ENCODE measurements at regions not wholly inside any gene's neighbourhood (a gene's known extent, or its start where the extent isn't known, plus 50 kb on each side); places are given as distances from the start of the nearest gene placed in this dataset.

- TF ChIP-seq CTCF (IDR thresholded peaks at IDR 0.05) (no peak), POLR2A (IDR thresholded peaks at IDR 0.05) (no peak)
These were observed 855.0 kb downstream of the REEP3 start for GRCh38 chr10:64376167-64376566.

Measured in body of pancreas (tissue), 4 donors.